ENCODE measurements at regions not wholly inside any gene's neighbourhood (a gene's known extent, or its start where the extent isn't known, plus 50 kb on each side); places are given as distances from the start of the nearest gene placed in this dataset.
"Not testable (repeated sequence)": the region's sequence is repeated elsewhere in the genome, so short reads cannot be mapped to it uniquely, and the experiment has no call there.

DNA sequence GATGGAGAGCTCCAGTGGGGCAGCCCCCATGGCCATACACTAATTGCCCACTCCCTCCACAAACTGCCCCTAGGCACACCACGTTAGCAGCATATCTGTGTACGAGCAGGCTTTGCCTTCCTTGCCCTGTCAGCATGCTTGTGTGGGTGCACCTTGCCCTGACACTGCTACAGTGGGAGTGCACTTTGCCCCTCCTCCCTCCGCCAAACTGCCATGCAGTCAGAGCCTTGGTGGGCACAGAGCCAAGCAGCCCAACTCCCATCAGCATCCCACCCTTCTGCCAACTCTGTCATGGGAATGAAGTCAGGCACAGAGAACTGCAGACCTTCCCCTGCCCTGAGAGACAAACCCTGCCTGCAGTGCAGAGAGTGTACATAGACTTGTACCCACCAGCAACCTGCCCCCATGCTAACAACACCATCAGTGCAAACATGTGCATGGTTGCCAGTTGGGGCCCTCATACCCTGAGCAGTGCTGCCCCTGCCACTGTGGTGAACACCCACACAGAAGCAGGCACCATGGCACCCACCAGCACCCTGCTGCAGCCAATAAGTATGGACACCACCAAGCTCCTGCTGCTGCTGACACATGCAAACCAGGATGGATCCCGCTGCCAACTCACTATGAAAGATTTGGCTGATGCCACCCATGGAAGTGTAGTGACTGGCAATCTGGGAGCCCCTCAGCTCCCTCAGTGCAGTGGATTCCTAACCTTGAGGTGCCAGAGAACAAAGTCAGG, 1197.7 kb upstream of the CELF2 start:
- H3K4me3 ChIP-seq (ENCODE audit: low read length): no peak overlapping the region
- no peak for TF ChIP-seq ZNF274 (IDR thresholded peaks at IDR 0.05; ENCODE audit: low read depth, low read length)

DNA sequence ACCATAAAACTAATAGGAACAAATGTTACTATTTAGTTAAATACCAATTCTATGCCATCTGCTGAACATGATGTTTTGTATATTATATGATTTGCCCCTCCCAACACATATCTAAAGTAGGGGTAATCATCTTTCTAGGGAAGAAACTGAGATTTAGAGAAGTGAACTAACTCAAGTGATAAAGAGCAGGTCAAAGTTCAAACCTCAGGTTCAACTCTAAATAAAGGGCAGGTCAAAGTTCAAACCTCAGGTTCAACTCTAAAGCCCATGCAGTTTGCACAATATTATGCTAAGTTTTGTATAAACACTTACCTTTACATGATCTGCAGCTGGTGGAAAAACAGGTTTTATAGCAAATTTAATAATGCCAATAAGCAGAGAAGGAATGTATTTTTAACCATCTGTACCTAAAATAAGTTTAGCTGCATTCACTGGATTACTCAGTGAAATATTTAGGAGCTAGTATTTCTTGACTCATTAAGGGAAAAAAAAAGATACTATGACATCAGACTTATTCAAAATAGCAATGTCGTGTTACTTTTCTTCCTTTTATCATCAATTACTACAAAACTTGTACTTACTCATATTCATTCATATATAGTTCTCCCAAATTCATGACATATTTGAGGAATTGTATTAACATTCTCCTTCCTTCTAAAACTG, 1194.3 kb upstream of the CELF2 start:
- H3K4me3 ChIP-seq (ENCODE audit: low read length): no peak overlapping the region
- no peak for TF ChIP-seq ZNF274 (IDR thresholded peaks at IDR 0.05; ENCODE audit: low read depth, low read length)

DNA sequence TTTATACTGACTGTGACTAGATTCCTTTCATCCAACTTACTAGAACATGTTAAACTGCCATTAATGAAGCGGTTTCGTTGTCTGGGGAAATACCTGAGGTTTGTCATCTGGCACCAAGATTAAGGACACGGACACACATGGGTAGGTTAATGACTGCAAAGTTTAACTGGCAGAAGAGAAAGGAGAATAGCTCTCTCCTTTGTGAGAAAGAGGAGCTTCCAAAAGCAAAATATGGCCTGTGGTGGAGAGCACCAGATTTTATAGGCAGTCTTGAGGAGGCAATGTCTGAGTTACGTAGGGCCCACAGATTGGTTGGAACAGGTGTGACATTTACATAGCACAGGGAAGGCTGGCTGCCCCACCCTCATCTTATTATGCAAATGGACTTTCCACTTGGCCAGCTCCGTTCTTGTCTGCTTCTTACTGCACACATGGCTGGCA, 1193.0 kb upstream of the CELF2 start:
- TF ChIP-seq ZNF274 (IDR thresholded peaks at IDR 0.05; ENCODE audit: low read depth, low read length): no peak
- no peak overlapping the region for H3K4me3 ChIP-seq (ENCODE audit: low read length)

DNA sequence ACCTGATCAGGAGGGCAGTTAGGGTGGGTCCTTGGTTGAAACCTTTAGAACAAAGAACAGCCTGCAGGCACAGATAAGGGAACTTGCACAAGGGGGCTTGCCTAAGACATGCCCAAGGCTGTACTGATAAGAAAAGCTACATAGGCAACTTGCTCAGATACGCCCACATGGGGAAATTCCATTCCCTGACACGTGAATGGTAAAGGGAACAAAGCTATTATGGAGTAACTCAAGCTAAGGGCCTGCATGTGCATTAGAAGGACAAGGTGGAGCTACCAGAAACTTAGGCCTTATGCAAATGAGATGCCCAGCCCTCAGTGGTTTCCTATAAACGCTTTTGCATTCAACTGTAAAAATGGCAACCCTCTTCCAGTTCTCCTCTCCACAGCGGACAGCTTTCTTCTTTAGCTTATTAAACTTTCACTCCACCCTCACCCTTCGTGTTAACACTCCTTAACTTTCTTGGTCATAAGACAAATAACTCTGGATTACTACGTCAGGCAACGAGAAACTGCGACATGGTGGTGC, 1192.1 kb upstream of the CELF2 start:
- H3K4me3 ChIP-seq (ENCODE audit: low read length): no peak overlapping the region
- no peak for TF ChIP-seq ZNF274 (IDR thresholded peaks at IDR 0.05; ENCODE audit: low read depth, low read length)

DNA sequence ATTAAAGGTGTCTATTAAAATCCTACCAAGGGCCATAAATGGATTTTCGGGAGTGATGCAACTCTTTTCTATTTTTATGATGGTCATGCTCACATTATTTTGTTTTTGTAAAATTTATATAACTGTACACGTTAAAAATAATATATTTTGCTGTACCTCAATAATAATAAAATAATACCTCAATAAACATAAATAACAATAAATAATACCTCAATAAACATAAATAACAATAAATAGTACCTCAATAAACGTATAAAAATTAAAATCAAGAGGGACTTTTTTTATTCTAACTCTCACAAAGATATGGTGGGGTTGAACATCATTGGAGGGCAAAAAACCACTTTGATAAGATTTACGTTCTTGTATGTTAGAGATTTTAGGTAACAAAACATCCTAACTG, 1189.6 kb upstream of the CELF2 start:
- no peak for TF ChIP-seq ZNF274 (IDR thresholded peaks at IDR 0.05; ENCODE audit: low read depth, low read length)
- no peak overlapping the region for H3K4me3 ChIP-seq (ENCODE audit: low read length)

DNA sequence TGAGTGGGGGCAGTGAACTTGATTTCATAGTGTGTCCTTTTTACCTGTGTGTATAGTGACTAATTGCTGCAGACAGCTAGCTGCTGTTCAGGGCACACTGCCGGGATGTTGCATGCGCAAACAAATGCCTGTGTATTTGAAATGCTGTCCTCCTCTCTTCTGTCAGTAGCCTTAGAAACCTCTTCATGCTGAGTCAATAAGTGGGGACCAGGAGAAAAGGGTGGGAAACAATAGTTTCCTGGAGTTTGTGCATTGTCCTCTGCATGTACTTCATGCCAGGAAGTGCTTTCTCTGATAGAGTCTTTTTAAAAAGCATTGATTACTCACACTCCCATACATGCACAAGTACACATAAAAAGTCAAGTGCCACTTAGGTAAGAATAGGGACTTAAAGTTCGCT, 1183.7 kb upstream of the CELF2 start:
- no peak overlapping the region for H3K4me3 ChIP-seq (ENCODE audit: low read length)
- TF ChIP-seq ZNF274 (IDR thresholded peaks at IDR 0.05; ENCODE audit: low read depth, low read length): no peak

DNA sequence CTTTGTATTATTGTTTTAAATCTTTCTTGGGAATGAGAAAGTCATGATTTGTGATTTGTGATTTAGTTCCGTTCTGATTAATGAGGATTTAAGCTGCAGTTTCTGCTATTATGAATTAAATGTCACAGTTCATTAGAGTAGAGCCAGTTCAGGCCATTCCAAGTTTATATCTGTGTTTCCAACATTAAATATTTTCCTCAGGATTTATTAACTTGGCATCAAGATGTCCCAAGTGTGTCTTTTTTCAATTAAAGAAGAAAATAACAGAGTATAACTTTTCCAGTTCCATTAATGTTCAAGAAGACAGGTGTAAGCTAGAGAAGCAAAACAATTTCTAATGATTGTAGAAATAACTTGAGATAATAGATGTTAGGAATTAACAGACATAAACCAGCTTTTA, 1183.2 kb upstream of the CELF2 start:
- TF ChIP-seq ZNF274 (IDR thresholded peaks at IDR 0.05; ENCODE audit: low read depth, low read length): no peak
- no peak overlapping the region for H3K4me3 ChIP-seq (ENCODE audit: low read length)

DNA sequence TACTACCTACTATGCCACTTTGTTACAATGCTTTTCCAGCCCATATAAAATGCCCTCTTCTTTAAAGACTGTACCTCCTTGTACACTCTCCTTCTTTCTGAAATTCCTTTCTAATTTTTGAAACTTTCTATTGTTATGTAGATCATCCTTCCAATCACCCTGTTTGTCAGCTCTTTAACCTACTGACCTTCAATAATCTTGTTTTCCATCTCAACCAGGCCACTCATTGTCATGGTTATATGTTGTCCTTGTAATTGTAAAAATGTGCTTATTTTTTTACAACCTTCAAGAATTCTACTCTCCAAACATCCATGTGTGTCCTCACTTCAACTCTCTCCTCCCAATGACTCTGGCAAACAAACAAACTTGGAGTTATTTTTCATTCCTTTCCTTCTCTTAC, 1172.6 kb upstream of the CELF2 start:
- TF ChIP-seq ZNF274 (IDR thresholded peaks at IDR 0.05; ENCODE audit: low read depth, low read length): no peak
- H3K4me3 ChIP-seq (ENCODE audit: low read length): no peak overlapping the region

DNA sequence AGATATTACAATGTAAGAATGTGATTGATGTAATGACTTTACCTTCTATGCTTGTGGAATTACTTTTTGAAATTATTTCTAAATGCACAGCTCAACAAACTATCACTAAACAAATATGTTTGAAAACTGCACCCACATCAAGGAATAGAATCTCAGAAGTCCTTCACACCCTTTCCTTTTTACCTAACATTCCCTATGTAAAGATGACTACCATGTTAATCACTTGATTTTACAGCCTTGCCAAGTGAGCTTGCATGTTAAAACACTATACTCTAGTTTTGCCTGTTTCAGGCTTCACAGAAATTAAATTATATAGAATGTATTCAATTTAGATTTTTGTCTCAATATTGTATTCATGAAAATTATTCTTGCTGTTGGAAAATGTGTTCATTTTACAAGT, 1169.4 kb upstream of the CELF2 start:
- no peak for TF ChIP-seq ZNF274 (IDR thresholded peaks at IDR 0.05; ENCODE audit: low read depth, low read length)
- H3K4me3 ChIP-seq (ENCODE audit: low read length): no peak overlapping the region

DNA sequence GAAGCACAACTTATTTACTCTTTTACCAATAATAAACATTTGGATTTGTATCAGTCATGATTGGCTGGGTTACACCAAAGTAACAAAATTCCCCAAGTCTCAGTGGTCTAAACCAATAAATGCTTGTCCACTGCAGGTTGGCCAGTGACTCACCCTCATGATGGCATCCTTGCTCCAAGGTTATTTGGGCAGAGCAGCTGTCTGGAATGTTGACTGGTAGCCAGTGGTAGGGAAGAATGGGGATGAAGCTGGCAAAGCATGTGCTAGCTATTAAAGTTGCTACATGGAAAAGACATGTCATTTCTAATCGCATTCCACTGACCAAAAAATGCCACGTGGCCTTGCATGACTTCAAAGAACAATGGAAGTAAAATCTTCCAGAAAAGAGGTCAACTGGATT, 1168.7 kb upstream of the CELF2 start:
- TF ChIP-seq ZNF274 (IDR thresholded peaks at IDR 0.05; ENCODE audit: low read depth, low read length): no peak
- H3K4me3 ChIP-seq (ENCODE audit: low read length): no peak overlapping the region

DNA sequence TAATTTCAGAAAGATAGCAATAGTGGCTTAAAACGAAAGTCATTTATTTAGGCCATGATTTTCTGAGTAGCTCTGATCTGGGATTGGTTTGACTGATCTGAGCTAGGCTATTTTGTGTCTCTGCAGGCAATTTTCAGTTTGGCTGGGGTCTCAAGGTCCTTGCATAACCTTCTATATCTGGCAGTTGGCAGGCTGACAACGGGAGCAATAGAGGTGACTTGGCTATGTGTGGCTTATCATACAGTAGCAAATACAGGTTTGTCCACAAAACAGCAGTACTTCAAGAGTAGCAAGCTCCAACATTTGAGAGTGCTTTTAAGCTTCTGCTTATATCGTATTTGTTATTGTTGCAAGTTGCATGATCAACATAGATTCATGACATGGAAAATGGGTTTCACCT, 1167.3 kb upstream of the CELF2 start:
- no peak overlapping the region for H3K4me3 ChIP-seq (ENCODE audit: low read length)
- TF ChIP-seq ZNF274 (IDR thresholded peaks at IDR 0.05; ENCODE audit: low read depth, low read length): no peak

DNA sequence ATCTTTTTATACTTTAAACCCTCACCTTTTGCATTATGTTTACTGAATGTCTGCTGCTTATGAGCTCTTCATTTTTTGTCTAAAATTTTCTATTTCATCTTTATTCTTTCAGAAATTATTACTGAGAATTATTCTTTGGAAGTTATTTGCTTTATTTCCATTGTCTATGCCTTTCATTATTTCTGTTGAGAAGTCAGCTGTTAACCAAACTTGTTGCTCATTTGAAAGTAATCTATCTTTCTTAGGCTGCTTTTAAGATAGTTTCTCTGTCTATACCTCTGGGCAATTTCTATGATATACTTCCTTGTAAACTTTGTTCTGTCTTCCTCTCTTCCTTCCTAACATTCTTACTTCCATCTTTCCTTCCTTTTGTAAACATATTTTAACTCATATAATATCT, 1165.9 kb upstream of the CELF2 start:
- no peak overlapping the region for H3K4me3 ChIP-seq (ENCODE audit: low read length)
- no peak for TF ChIP-seq ZNF274 (IDR thresholded peaks at IDR 0.05; ENCODE audit: low read depth, low read length)

DNA sequence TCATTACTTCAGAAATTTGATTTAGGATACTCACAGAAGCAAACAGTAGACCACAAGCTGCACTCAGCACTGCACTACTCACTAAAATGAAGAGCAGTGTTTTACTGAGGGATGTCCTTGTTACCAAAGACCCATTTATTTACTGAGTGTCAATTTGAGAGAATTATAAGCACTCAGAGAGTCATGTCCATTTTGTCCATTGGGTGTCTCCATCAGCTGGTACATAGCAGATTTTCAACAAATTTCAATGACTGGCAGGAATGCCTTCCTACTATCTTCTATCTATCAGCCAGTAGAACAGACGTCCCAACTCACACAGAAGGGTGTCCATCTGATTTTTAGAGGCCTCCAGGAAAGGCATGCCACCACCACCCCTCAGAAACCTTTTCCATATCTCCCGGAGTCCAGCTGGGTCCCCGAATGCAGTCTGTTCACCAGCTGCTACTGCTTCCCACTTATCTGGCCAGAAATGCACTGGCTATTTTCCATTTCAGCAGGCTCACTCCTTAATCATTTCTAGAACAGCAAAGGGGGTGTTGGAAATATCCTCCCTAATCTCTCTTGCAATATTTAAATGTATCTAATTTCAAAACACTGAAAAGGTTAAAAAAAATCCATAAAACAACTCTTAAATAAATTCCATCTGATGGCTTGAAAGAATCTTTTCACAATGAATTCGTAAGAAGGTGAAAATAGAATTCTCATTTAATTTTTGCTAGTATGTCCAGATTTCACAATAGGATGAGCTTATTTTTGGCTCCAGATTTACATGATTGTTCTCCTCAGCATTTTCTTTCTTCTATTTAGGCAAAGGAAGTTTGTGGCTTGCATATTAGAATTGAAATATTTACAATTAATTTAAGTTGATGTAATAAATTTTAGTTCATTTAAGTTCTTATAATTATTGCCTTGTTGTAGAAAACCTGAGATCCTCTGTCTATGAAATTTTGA, 1164.0 kb upstream of the CELF2 start:
- no peak overlapping the region for H3K4me3 ChIP-seq (ENCODE audit: low read length)
- no peak for TF ChIP-seq ZNF274 (IDR thresholded peaks at IDR 0.05; ENCODE audit: low read depth, low read length)

DNA sequence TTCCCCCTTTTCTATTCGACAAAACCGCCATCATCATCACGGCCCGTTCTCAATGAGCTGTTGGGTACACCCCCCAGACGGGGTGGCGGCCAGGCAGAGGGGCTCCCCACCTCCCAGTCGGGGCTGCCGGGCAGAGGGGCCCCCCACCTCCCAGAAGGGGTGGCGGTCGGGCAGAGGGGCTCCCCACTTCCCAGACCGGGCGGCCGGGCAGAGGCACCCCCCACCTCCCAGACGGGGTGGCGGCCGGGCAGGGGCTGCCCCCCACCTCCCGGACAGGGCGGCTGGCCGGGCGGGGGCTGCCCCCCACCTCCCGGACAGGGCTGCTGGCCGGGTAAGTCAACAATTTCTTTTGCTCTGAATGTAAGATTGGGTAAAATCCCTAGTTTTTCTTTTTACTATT, 1162.2 kb upstream of the CELF2 start:
- H3K4me3 ChIP-seq (ENCODE audit: low read length): not testable (repeated sequence)

Data from GM08714 (cell line).